GM12892 (cell line): ENCODE measurements at regions not wholly inside any gene's neighbourhood (a gene's known extent, or its start where the extent isn't known, plus 50 kb on each side); places are given as distances from the start of the nearest gene placed in this dataset.

Source experiments
- POLR2A ChIP-seq: IDR thresholded peaks from 2 replicates; pipeline ENCODE4 v1.6.1; 2011; ENCODE audit warnings: low read depth, low read length, control low read depth
- POLR2AphosphoS5 ChIP-seq: IDR thresholded peaks from 2 replicates; pipeline ENCODE4 v1.6.1; 2011; ENCODE audit warnings: low read depth, low read length, control low read depth
- TAF1 ChIP-seq: IDR thresholded peaks from 2 replicates; pipeline ENCODE4 v1.6.1; 2011; ENCODE audit warnings: low read depth, mild to moderate bottlenecking, control low read depth, low read length, borderline replicate concordance

DNA sequence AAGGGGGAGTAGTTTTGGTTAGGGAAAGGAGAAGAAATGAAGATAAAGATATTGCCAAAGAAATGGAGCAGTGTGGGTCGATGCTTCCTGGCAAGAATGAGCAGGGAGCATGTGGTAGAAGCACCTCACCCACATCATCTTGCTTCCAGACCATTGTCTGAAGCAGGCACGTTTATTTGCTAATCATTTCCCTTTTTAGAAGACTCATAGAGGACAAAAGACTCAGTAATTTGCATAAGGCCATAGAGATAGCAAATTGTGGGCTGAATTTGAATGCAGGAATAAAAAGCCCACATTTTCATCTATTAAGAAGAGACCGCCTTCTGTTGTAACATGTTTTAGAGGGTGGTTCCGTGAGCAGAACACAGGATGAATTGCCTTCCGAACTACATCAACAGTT is 275.2 kb upstream of the FAT4 start:
- TF ChIP-seq POLR2AphosphoS5 (no peak), TAF1 (no peak), POLR2A (no peak)
